ENCODE measurements at regions not wholly inside any gene's neighbourhood (a gene's known extent, or its start where the extent isn't known, plus 50 kb on each side); places are given as distances from the start of the nearest gene placed in this dataset.

- TF ChIP-seq POLR2A (IDR thresholded peaks at IDR 0.05) (no peak), POLR2AphosphoS5 (IDR thresholded peaks at IDR 0.05) (no peak), CTCF (IDR thresholded peaks at IDR 0.05) (no peak)
Observed at GRCh38 chr13:90104764-90105163, 1242.7 kb upstream of the MIR17HG start.

Measured in sigmoid colon (tissue), 4 donors.